Inflammatory macrophage treated with lipopolysaccharide for 1 hour (primary cell): ENCODE measurements at regions not wholly inside any gene's neighbourhood (a gene's known extent, or its start where the extent isn't known, plus 50 kb on each side); places are given as distances from the start of the nearest gene placed in this dataset.

Experiments
- DNase-seq, 2 donors: peaks; one replicate each; pipeline ENCODE4 v3.0.0-alpha.2; 2020 to 2022

- no peak for DNase-seq
Measured at GRCh38 chr10:2980791-2981360, 86.5 kb upstream of the PFKP start.

GRCh38 chr10:2980116-2980515, 87.2 kb upstream of the PFKP start:
- peak; percentile 7 to 27 for DNase-seq

DNA sequence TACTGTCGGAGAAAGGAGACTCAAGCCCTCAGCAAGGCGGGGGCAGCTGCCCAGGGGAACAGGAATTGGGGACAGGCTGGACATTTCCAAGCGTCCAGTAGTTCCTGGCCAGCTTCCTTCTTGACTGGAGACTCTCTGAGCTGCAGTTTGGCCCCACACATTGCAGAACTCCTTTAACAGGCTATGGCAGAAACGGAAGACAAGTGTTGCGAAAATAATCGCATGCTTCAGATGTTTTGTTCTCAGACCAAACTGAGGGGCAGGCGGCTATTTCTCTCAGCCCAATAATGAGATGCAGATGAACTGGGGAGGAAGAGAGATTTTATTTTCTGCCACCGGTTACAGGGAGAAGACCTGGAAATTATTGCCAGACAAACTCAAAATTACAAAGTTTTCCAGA, 88.0 kb upstream of the PFKP start:
- DNase-seq, result peak; percentile 53 to 55

GRCh38 chr10:2978574-2979273, 88.6 kb upstream of the PFKP start:
- DNase-seq, result no peak

GRCh38 chr10:2978111-2978510, 89.2 kb upstream of the PFKP start:
- DNase-seq, result peak; percentile 21 to 45

DNA sequence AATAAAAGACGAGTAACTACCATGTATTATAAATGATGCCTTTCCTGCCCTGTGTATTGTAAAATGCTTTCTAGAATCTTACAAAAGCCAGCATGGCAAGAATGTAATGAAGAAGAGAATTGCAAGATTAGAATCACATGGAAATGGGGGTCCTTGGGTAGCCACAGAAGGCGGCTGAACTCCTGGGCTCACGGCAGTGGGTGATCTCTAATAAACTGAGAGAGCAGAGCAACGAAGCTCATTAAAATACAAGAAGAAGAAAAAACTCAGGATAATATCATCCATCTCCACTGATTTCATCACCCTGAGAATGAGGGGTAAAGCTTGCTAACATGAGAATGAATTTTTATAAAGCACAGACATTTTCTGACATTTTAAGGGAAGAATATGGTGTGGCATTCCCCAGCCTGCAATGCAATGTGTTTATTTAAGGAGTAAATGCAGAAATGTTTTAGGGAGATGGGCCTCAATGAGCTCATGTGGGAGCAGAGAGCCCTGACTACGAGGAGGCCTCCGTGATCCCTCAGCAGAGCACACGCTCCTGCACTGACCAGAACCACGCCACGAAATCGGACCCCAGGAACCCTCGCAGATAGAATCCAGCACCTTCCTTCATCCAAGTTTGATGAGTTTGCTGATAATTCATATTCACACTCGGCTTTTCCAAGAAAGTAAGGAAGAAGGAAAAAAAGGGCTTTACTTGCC, 92.7 kb upstream of the PFKP start:
- DNase-seq, result no peak

DNA sequence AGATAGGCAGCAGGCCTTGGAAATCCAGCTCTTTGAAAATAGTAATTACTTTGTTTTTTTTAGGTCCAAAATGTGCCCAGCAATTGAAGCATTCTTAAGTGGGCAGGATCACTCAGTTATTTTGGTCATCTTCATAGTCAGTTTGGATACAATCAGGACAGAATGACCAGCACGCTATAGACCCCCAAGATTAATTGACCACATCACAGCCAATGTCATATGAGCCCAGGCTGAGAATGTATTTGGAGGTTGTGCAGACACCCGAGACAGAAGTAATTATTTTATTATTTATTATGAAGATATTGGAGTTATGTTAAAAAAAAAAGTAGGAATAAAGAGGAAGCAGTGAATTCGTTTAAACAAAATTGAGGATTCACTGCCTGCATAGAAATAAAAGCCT, 93.3 kb upstream of the PFKP start:
- no peak for DNase-seq

DNA sequence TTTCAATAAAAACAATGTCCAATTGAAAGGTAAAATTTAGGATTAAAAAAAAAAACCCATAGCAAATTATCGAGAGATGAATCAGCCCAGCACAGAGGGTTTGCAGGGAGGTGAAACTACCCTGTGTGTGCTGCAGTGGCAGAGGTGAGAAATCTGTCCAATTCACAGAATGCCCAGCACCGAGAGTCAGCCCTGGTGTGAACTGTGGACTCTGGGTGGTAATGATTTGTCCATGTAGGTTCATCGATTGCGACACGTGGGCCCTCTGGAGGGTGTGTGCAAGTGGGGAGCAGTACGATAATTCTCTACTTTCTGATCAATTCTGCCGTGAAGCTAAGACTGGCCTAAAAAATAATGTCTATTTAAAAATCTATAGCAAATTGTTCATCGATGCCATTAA, 94.5 kb upstream of the PFKP start:
- DNase-seq, result no peak

DNA sequence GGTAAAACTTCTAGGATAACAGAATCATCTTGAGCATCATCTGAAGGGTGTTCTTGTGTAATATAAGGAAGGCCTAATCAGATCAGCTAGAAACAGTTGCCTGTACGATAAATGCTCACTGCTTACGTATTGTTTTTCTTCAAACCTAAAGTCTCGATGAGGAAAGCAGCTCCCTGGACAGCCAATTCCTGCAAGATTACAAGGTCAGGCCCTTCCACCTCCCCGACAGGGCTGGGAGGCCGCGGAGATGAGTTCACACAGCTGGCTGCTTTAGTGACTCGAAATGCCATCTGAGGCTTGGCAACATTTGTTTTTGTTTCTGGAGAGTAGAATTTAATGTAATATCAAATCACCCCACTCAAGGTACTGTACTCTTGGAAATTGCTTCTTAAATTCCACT, 95.1 kb upstream of the PFKP start:
- no peak for DNase-seq

- no peak for DNase-seq
Measured at GRCh38 chr10:2970190-2970823, 97.0 kb upstream of the PFKP start.

GRCh38 chr10:2968401-2969058, 98.8 kb upstream of the PFKP start:
- DNase-seq, result peak in 1 of 2 donors; percentile 17

- no peak for DNase-seq
Measured at GRCh38 chr10:2966134-2966533, 101.2 kb upstream of the PFKP start.

DNA sequence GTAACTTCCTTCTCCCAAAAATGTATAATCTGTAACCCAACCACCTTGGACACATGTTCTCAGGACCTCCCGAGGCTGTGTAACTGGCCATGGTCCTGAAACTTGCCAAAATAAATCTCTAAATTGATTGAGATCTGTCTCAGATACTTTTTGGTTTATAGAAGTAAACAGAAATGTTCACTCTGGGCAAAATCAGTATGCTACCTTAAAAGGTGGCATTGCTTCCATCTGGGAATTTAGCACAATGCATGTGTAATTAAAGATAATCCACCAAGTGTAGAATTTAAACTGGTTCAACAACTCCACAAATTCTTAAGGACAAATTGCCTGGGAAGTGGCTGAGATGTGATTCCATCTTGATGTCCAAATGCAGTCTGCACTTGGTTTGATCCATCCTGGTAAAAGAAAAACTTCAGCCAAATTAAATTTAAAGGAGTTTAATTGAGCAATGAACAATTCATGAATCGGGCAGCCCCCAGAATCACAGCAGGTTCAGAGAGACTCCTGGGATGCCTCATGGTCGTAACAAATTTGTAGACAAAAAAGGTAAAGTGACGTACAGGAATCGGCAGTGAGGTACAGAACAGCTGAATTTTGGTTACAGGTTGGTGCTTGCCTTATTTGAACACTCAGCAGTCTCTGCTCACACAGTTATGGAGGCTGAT, 102.6 kb upstream of the PFKP start:
- DNase-seq, result no peak

DNA sequence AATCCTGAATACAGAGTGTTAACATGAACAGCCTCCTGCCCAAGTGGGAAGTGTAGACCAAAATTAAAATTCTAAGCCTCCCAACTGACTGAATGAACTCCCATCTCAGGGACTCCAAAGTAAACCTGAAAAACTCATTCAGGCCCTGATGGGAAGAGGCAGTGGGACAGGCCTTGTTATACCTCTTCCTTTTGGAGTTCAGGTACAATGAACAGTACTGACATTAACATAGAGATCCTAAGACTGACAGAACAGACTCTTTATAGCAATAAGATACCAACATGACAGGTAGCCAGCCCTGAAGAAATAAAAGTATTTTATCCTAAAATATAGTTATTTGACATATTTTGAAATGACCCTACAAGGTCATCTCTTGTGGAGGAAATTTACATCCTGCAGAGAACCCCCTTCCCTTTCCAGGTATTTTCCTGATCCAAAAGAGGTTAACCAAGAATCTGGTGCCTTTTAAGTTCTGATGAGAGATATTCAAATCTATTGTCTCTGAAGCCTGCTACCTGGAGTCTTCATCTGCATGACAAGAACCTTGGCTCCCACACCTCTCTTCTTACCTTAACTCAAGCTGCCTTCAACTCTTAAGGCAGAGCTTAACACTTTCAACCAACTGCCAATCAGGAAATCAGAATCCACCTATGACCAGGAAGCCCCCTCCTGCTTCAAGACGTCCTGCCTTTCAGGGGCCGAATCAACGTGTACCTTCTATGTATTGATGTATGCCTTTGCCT, 103.3 kb upstream of the PFKP start:
- no peak for DNase-seq

DNA sequence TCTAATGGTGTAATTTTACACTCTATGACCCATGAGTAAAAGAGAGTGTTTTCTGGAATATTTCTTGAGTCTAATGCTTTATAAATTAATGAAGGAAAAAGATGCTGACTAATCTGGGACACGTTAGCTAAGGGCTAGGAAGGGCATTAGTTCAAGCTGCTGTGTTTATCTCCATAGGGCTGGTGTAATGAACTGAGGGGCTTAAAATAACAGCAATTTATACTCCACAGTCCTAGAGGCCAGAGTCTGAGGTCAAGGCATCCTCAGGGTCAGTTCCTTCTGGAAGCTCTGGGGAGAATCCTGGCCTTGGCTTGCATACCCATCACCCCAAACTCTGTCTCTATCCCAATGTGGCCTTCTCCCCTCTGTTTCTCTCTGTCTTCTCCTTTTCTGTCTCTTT, 105.2 kb upstream of the PFKP start:
- no peak for DNase-seq

DNA sequence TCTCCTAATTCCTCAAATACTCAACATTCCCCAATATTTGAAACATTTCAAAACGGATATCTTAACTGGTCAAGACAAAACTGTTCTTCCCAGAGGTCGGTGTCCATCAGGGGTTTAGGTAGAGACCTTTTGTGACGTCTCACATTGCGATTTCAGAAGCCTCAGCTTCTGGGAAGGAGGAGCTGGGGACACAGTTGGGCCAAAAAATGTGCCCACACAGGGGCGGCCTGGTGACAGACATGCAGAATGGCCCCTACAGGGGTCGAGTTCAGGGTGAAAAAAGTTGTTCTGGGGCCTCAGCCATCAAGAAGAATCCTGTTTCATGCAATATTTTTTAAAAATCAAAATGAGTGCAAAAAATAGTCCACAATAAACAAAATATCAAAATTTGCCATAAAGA, 108.7 kb upstream of the PFKP start:
- no peak for DNase-seq

GRCh38 chr10:2957785-2958184, 109.6 kb upstream of the PFKP start:
- no peak for DNase-seq

- DNase-seq, result no peak
Measured at GRCh38 chr10:2955064-2955463, 112.3 kb upstream of the PFKP start.

DNA sequence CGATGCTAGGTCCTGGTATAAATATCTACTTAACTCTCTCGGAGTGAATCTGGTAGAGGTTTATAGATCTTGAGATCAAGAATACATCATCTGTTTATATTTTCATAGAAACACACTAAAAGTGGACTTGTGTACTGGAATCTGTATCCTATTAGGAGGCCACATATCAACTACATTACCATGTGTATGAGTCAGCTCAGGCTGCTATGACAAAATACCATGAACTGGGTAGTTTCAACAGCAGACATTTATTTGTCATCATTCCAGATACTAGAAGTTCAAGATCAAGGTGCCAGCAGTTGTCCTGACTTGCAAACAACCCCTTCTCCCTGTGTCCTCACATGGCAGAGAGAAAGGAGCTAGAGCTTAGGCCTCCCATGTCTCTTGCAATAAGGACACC, 113.9 kb upstream of the PFKP start:
- no peak for DNase-seq

DNA sequence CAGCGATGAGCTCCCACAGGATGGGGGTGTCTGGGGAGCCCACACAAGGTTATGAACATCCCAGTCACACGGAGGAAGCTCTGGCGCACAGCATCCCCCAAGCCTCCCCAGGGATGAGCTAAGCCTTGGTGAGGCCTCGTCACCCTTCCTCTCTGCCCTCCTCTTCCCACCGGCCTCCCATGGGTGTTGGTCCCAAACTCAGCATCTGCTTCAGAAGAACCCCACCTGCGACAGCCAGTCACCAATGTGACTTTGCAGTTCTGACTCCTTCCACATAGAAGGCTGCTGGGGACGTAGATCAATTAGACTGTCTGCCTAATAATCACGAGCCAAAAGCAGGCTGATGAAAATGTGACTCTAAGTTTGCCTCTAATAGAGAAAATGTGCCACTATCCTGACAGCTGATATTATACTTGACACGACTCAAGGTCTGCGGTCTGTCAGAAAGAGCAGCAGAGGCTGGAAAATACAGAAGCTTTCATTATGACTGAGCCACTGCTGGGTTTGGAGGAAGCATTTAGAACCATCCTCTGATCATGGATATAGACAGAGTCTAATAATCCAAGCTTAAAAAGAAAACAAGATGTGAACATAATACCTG, 116.0 kb upstream of the PFKP start:
- DNase-seq, result no peak

- DNase-seq, result no peak
Measured at GRCh38 chr10:2950546-2950945, 116.8 kb upstream of the PFKP start.

DNA sequence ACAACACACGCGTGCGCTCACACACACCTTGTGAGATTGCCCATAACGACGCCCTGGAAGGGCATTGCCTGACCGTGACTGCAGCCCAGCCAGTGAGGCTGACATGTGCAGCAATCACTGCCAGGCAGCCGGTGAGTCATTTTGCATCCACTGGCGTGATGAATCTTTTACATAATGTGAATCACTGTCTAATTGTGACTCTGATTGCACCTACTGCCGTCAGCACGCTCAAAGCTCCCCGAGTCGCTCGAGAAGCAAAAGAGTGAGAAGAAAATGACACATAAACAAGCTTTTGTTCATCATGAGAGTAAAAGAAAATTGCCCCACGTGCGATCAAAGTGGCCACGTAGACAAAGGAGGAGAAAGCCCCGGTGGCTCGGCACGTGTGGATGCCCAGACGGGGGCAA, 117.4 kb upstream of the PFKP start:
- DNase-seq, result no peak
